Caco-2 (cell line): ENCODE measurements at regions not wholly inside any gene's neighbourhood (a gene's known extent, or its start where the extent isn't known, plus 50 kb on each side); places are given as distances from the start of the nearest gene placed in this dataset.

Experiments used
- BruUV-seq: library from RNA; stranded (reverse); fragments of 400-500 nt; replicated peaks from 2 replicates; lab custom pipeline; 2021; lab: Mats Ljungman, UMichigan
- CTCF ChIA-PET: fragments of 300-600 bp; sonication (Branson Sonifier 250); formaldehyde crosslinking; loops from one replicate; lab custom pipeline; 2022; ENCODE audit warnings: antibody characterized with exemption; lab: Charles Lee
- POLR2A ChIA-PET: fragments of 300-600 bp; sonication (Branson Sonifier 250); formaldehyde crosslinking; loops from one replicate; lab custom pipeline; 2022; ENCODE audit warnings: antibody characterized with exemption; lab: Charles Lee
- DNase-seq, 2 experiments: peaks; one replicate each; pipeline versions ENCODE4 v3.0.0 to v3.0.0-alpha.2; 2020 to 2022
- H3K27me3 ChIP-seq: replicated peaks from 2 replicates; pipeline ENCODE4 v1.6.0; 2011; ENCODE audit warnings: low read length; ENCODE audit not compliant: control insufficient read depth, insufficient read depth
- H3K36me3 ChIP-seq: 2 replicates; pipeline ENCODE4 v1.5.1; 2011; ENCODE audit warnings: low read length; ENCODE audit not compliant: control insufficient read depth, insufficient read depth
- H3K4me1 ChIP-seq: fragments of 250-450 bp; sonication (Bioruptor Pico); 2 replicates; pipeline ENCODE4 v1.5.1; 2020; ENCODE audit warnings: mild to moderate bottlenecking
- H3K4me3 ChIP-seq: 2 replicates; pipeline ENCODE4 v1.5.1; 2011; ENCODE audit warnings: low read depth, mild to moderate bottlenecking, control low read depth, low read length
- H3K9me3 ChIP-seq: fragments of 250-450 bp; sonication (Bioruptor Pico); 2 replicates; pipeline ENCODE4 v1.5.1; 2020; ENCODE audit warnings: mild to moderate bottlenecking, moderate library complexity
- H3K27ac Mint-ChIP-seq: one replicate; pipeline ENCODE4 v1.8.0; 2022; ENCODE audit warnings: mixed read lengths; ENCODE audit not compliant: unreplicated experiment
- H3K27me3 Mint-ChIP-seq: one replicate; pipeline ENCODE4 v1.8.0; 2022; ENCODE audit warnings: mixed read lengths; ENCODE audit not compliant: insufficient read depth, unreplicated experiment
- H3K36me3 Mint-ChIP-seq: one replicate; pipeline ENCODE4 v1.8.0; 2022; ENCODE audit warnings: mild to moderate bottlenecking, mixed read lengths; ENCODE audit not compliant: insufficient read depth, unreplicated experiment
- H3K4me1 Mint-ChIP-seq: one replicate; pipeline ENCODE4 v1.8.0; 2022; ENCODE audit warnings: low read depth, mixed read lengths; ENCODE audit not compliant: unreplicated experiment
- H3K4me3 Mint-ChIP-seq: one replicate; pipeline ENCODE4 v1.8.0; 2022; ENCODE audit warnings: mild to moderate bottlenecking, moderate library complexity, mixed read lengths; ENCODE audit not compliant: unreplicated experiment
- H3K9me3 Mint-ChIP-seq: one replicate; pipeline ENCODE4 v1.8.0; 2022; ENCODE audit warnings: mixed read lengths; ENCODE audit not compliant: unreplicated experiment
- intact Hi-C: fragments of 100-400 bp; cut with micrococcal nuclease; formaldehyde crosslinking; loops from one replicate; pipeline ENCODE4 v1.10.0; 2022; ENCODE audit not compliant: unreplicated experiment
- TF ChIP-seq, protein P1 (sequence below), 2 experiments: fragments of 200-600 bp in 1 of 2; IDR thresholded peaks; 1 replicate in 1 of 2; 2 replicates in 1 of 2; pipeline versions ENCODE4 v1.5.1 to v1.8.0; 2011 to 2022; ENCODE audit warnings: antibody characterized with exemption in 1 of 2, control low read depth in 1 of 2, inconsistent platforms in 1 of 2, low read depth in 1 of 2, low read length in 1 of 2, mild to moderate bottlenecking in 1 of 2, moderate library complexity in 1 of 2; ENCODE audit not compliant: insufficient read depth in 1 of 2, severe bottlenecking in 1 of 2, unreplicated experiment in 1 of 2

- H3K27ac Mint-ChIP-seq, result no peak overlapping the region
- ChIA-PET CTCF (no interaction called here), POLR2A (no interaction called here)
- no TSS peak for BruUV-seq
- intact Hi-C loops, result no loop called here
- no peaks in the 10 kb centered on the region for H3K36me3 Mint-ChIP-seq
- Histone ChIP-seq H3K4me3 (no peak overlapping the region), H3K36me3 (no peaks in the 10 kb centered on the region), H3K4me1 (peaks cover 2% of the 10 kb centered on the region; the same call in 1 of the 2 replicates), H3K27me3 (no peaks in the 10 kb centered on the region), H3K9me3 (no peaks in the 10 kb centered on the region)
- no peak overlapping the region for H3K4me3 Mint-ChIP-seq
- TF ChIP-seq, protein P1, sequence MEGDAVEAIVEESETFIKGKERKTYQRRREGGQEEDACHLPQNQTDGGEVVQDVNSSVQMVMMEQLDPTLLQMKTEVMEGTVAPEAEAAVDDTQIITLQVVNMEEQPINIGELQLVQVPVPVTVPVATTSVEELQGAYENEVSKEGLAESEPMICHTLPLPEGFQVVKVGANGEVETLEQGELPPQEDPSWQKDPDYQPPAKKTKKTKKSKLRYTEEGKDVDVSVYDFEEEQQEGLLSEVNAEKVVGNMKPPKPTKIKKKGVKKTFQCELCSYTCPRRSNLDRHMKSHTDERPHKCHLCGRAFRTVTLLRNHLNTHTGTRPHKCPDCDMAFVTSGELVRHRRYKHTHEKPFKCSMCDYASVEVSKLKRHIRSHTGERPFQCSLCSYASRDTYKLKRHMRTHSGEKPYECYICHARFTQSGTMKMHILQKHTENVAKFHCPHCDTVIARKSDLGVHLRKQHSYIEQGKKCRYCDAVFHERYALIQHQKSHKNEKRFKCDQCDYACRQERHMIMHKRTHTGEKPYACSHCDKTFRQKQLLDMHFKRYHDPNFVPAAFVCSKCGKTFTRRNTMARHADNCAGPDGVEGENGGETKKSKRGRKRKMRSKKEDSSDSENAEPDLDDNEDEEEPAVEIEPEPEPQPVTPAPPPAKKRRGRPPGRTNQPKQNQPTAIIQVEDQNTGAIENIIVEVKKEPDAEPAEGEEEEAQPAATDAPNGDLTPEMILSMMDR (IDR thresholded peaks at IDR 0.05; ENCODE audit: insufficient read depth in 1 of 2, low read depth in 1 of 2, low read length in 1 of 2, severe bottlenecking in 1 of 2, unreplicated experiment in 1 of 2), result no peak
- no peaks in the 10 kb centered on the region for H3K27me3 Mint-ChIP-seq
- no peaks in the 10 kb centered on the region for H3K9me3 Mint-ChIP-seq
- no peaks in the 10 kb centered on the region for H3K4me1 Mint-ChIP-seq
- no peak for DNase-seq
Measured at GRCh38 chr2:158004126-158004764, 97.4 kb upstream of the UPP2 start.

GRCh38 chr2:158002079-158002478, 99.6 kb upstream of the UPP2 start:
- Mint-ChIP-seq H3K36me3 (no peaks in the 10 kb centered on the region), H3K27ac (no peak overlapping the region), H3K4me3 (no peak overlapping the region), H3K9me3 (no peaks in the 10 kb centered on the region), H3K4me1 (no peaks in the 10 kb centered on the region), H3K27me3 (no peaks in the 10 kb centered on the region)
- intact Hi-C loops, result no loop called here
- H3K27me3 ChIP-seq, result no peaks in the 10 kb centered on the region
- POLR2A ChIA-PET, result no interaction called here
- no peak for DNase-seq
- H3K4me3 ChIP-seq, result no peak overlapping the region
- CTCF ChIA-PET, result interaction anchor here (0.6 to 0.7 kb wide), 2 partner anchors 129 to 264 kb away, joined by 3 read pairs; no protein-coding TSS in a partner anchor
- H3K36me3 ChIP-seq, result no peaks in the 10 kb centered on the region
- no peaks in the 10 kb centered on the region for H3K9me3 ChIP-seq
- H3K4me1 ChIP-seq, result no peaks in the 10 kb centered on the region
- TF ChIP-seq, protein P1 (IDR thresholded peaks at IDR 0.05; ENCODE audit: insufficient read depth in 1 of 2, low read depth in 1 of 2, low read length in 1 of 2, severe bottlenecking in 1 of 2, unreplicated experiment in 1 of 2), result no peak
- no TSS peak for BruUV-seq

GRCh38 chr2:157996799-157997198, 104.9 kb upstream of the UPP2 start:
- no peaks in the 10 kb centered on the region for H3K9me3 Mint-ChIP-seq
- no peak overlapping the region for H3K27ac Mint-ChIP-seq
- BruUV-seq, result no TSS peak
- no peak overlapping the region for H3K4me3 ChIP-seq
- TF ChIP-seq, protein P1 (IDR thresholded peaks at IDR 0.05; ENCODE audit: insufficient read depth in 1 of 2, low read depth in 1 of 2, low read length in 1 of 2, severe bottlenecking in 1 of 2, unreplicated experiment in 1 of 2), result no peak
- ChIA-PET POLR2A (no interaction called here), CTCF (no interaction called here)
- no peak overlapping the region for H3K4me3 Mint-ChIP-seq
- H3K4me1 Mint-ChIP-seq, result no peaks in the 10 kb centered on the region
- intact Hi-C loops, result no loop called here
- no peaks in the 10 kb centered on the region for H3K9me3 ChIP-seq
- no peaks in the 10 kb centered on the region for H3K36me3 Mint-ChIP-seq
- no peaks in the 10 kb centered on the region; the same call in 1 of the 2 replicates for H3K27me3 ChIP-seq
- no peaks in the 10 kb centered on the region for H3K36me3 ChIP-seq
- peaks cover under 1% of the 10 kb centered on the region for H3K27me3 Mint-ChIP-seq
- H3K4me1 ChIP-seq, result no peaks in the 10 kb centered on the region
- DNase-seq, result no peak
